ENCODE measurements at regions not wholly inside any gene's neighbourhood (a gene's known extent, or its start where the extent isn't known, plus 50 kb on each side); places are given as distances from the start of the nearest gene placed in this dataset.

DNA sequence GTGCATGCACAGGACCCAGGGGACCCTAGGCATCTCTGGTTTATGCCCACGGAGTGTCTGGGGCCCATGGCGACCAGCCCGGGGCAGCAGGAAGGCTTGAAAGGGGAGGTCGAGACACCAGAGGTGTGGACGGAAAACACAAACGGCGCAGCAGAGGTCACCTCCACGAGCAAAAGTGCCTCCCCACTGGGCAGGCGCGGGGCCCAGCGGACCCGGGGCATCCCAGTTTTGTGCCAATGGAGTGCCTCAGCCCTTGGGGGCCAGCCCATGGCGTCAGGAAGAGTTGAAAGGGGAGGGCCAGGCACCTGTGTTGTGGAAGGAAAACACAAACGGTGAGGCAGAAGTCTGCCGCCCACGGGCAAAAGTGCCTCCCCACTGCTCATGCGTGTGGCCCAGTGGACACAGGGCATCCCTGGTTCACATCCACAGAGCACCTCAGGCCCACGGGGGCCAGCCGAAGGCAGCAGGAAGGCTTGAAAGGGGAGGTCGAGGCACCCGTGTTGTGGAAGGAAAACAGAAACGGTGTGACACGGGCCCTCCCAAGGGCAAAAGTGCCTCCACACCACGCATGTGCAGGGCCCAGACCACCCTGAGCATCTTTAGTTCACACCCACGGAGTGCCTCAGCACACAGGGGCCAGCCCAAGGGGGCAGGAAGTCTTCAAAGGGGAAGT lies 378.8 kb downstream of the ALG10 start:
- TF ChIP-seq, protein P1, sequence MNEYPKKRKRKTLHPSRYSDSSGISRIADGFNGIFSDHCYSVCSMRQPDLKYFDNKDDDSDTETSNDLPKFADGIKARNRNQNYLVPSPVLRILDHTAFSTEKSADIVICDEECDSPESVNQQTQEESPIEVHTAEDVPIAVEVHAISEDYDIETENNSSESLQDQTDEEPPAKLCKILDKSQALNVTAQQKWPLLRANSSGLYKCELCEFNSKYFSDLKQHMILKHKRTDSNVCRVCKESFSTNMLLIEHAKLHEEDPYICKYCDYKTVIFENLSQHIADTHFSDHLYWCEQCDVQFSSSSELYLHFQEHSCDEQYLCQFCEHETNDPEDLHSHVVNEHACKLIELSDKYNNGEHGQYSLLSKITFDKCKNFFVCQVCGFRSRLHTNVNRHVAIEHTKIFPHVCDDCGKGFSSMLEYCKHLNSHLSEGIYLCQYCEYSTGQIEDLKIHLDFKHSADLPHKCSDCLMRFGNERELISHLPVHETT (tag by site-specific recombination; IDR thresholded peaks at IDR 0.05): no peak
- TF ChIP-seq ZNF610 (tag by site-specific recombination; IDR thresholded peaks at IDR 0.05; ENCODE audit: borderline replicate concordance): no peak
- no peak for TF ChIP-seq ZNF544 (tag by site-specific recombination; IDR thresholded peaks at IDR 0.05)
- TF ChIP-seq ZFP37 (tag by site-specific recombination; IDR thresholded peaks at IDR 0.05): no peak
- no peak for TF ChIP-seq ZNF571 (tag by site-specific recombination; IDR thresholded peaks at IDR 0.05)
- TF ChIP-seq ZNF426 (tag by site-specific recombination; IDR thresholded peaks at IDR 0.05): no peak
- TF ChIP-seq, protein P2, sequence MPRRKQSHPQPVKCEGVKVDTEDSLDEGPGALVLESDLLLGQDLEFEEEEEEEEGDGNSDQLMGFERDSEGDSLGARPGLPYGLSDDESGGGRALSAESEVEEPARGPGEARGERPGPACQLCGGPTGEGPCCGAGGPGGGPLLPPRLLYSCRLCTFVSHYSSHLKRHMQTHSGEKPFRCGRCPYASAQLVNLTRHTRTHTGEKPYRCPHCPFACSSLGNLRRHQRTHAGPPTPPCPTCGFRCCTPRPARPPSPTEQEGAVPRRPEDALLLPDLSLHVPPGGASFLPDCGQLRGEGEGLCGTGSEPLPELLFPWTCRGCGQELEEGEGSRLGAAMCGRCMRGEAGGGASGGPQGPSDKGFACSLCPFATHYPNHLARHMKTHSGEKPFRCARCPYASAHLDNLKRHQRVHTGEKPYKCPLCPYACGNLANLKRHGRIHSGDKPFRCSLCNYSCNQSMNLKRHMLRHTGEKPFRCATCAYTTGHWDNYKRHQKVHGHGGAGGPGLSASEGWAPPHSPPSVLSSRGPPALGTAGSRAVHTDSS (tag by site-specific recombination; IDR thresholded peaks at IDR 0.05): no peak
- TF ChIP-seq PRDM1 (tag by site-specific recombination; IDR thresholded peaks at IDR 0.05): no peak
- no peak for TF ChIP-seq ZFP41 (tag by site-specific recombination; IDR thresholded peaks at IDR 0.05; ENCODE audit: borderline replicate concordance)
- no peak for TF ChIP-seq ZNF354C (tag by site-specific recombination; IDR thresholded peaks at IDR 0.05; ENCODE audit: borderline replicate concordance, low read depth)
- no peak for TF ChIP-seq ZNF10 (tag by site-specific recombination; IDR thresholded peaks at IDR 0.05)
- no peak for TF ChIP-seq EGR2 (tag by site-specific recombination; IDR thresholded peaks at IDR 0.05; ENCODE audit: low read depth)
- no peak for TF ChIP-seq ZNF707 (tag by site-specific recombination; IDR thresholded peaks at IDR 0.05)
- TF ChIP-seq ZSCAN30 (tag by site-specific recombination; IDR thresholded peaks at IDR 0.05): no peak
- no peak for TF ChIP-seq SALL2 (tag by site-specific recombination; IDR thresholded peaks at IDR 0.05; ENCODE audit: borderline replicate concordance)
- TF ChIP-seq, protein P3, sequence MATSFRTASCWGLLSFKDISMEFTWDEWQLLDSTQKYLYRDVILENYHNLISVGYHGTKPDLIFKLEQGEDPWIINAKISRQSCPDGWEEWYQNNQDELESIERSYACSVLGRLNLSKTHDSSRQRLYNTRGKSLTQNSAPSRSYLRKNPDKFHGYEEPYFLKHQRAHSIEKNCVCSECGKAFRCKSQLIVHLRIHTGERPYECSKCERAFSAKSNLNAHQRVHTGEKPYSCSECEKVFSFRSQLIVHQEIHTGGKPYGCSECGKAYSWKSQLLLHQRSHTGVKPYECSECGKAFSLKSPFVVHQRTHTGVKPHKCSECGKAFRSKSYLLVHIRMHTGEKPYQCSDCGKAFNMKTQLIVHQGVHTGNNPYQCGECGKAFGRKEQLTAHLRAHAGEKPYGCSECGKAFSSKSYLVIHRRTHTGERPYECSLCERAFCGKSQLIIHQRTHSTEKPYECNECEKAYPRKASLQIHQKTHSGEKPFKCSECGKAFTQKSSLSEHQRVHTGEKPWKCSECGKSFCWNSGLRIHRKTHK (tag by site-specific recombination; IDR thresholded peaks at IDR 0.05): no peak
- TF ChIP-seq ZNF239 (tag by site-specific recombination; IDR thresholded peaks at IDR 0.05): no peak
- TF ChIP-seq ZNF311 (tag by site-specific recombination; IDR thresholded peaks at IDR 0.05; ENCODE audit: borderline replicate concordance): no peak
- no peak for TF ChIP-seq SP2 (tag by site-specific recombination; IDR thresholded peaks at IDR 0.05)
- no peak for TF ChIP-seq ZNF16 (tag by site-specific recombination; IDR thresholded peaks at IDR 0.05; ENCODE audit: low read depth)
- Histone ChIP-seq H3K9me3 (ENCODE audit: control insufficient read depth, insufficient read depth, low read depth, low read length) (no peaks in the 10 kb centered on the region), H3K4me1 (ENCODE audit: control insufficient read depth, insufficient read depth, low read length) (no peaks in the 10 kb centered on the region), H3K36me3 (ENCODE audit: control insufficient read depth in 2 of 2, insufficient read depth in 1 of 2, low read length in 2 of 2) (no peaks in the 10 kb centered on the region), H3K27ac (ENCODE audit: extremely low read depth, low read depth, low read length) (no peak overlapping the region), H3K4me3 (ENCODE audit: low read depth, low read length) (no peak overlapping the region)
- ChIA-PET POLR2A (no interaction called here), CTCF (no interaction called here)

DNA sequence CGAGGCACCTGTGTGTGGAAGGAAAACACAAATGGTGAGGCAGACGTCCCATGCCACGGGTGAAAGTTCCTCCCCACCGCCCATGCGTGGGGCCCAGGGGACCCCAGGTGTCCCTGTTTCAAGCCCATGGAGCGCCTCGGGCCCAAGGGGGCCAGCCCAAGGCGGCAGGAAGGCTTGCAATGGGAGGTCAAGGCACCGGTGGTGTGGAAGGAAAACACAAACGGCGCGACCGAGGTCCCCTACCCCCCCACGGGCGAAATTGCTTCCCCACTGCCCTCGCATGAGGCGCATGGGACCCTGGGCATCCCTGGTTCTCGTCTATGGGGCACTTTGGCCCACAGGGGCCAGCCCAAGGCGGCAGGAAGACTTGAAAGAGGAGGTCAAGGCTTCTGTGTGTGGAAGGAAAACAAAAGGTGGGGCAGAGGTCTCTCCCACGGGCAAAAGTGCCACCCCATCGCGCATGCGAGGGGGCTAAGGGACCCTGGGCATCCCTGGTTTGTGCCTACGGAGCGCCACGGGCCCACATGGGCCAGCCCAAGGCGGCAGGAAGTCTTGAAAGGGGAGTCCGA lies 379.4 kb downstream of the ALG10 start:
- Histone ChIP-seq H3K36me3 (ENCODE audit: control insufficient read depth in 2 of 2, insufficient read depth in 1 of 2, low read length in 2 of 2) (no peaks in the 10 kb centered on the region), H3K9me3 (ENCODE audit: control insufficient read depth, insufficient read depth, low read depth, low read length) (no peaks in the 10 kb centered on the region), H3K27ac (ENCODE audit: extremely low read depth, low read depth, low read length) (no peak overlapping the region), H3K4me1 (ENCODE audit: control insufficient read depth, insufficient read depth, low read length) (no peaks in the 10 kb centered on the region), H3K4me3 (ENCODE audit: low read depth, low read length) (no peak overlapping the region)
- ChIA-PET POLR2A (no interaction called here), CTCF (no interaction called here)
- TF ChIP-seq SCRT2 (tag by site-specific recombination; IDR thresholded peaks at IDR 0.05) (no peak), TRIM28 (IDR thresholded peaks at IDR 0.05; ENCODE audit: borderline replicate concordance, low read length) (no peak), SETDB1 (IDR thresholded peaks at IDR 0.05; ENCODE audit: insufficient read length, low read length) (no peak), ZNF843 (tag by site-specific recombination; IDR thresholded peaks at IDR 0.05) (no peak), ZNF654 (tag by site-specific recombination; IDR thresholded peaks at IDR 0.05; ENCODE audit: low read depth) (no peak), KLF1 (tag by site-specific recombination; IDR thresholded peaks at IDR 0.05) (no peak), IKZF3 (tag by site-specific recombination; IDR thresholded peaks at IDR 0.05) (no peak)
- TF ChIP-seq, protein P4, sequence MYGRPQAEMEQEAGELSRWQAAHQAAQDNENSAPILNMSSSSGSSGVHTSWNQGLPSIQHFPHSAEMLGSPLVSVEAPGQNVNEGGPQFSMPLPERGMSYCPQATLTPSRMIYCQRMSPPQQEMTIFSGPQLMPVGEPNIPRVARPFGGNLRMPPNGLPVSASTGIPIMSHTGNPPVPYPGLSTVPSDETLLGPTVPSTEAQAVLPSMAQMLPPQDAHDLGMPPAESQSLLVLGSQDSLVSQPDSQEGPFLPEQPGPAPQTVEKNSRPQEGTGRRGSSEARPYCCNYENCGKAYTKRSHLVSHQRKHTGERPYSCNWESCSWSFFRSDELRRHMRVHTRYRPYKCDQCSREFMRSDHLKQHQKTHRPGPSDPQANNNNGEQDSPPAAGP (tag by site-specific recombination; IDR thresholded peaks at IDR 0.05): no peak
- TF ChIP-seq, protein P5, sequence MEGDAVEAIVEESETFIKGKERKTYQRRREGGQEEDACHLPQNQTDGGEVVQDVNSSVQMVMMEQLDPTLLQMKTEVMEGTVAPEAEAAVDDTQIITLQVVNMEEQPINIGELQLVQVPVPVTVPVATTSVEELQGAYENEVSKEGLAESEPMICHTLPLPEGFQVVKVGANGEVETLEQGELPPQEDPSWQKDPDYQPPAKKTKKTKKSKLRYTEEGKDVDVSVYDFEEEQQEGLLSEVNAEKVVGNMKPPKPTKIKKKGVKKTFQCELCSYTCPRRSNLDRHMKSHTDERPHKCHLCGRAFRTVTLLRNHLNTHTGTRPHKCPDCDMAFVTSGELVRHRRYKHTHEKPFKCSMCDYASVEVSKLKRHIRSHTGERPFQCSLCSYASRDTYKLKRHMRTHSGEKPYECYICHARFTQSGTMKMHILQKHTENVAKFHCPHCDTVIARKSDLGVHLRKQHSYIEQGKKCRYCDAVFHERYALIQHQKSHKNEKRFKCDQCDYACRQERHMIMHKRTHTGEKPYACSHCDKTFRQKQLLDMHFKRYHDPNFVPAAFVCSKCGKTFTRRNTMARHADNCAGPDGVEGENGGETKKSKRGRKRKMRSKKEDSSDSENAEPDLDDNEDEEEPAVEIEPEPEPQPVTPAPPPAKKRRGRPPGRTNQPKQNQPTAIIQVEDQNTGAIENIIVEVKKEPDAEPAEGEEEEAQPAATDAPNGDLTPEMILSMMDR (tag by site-specific recombination; IDR thresholded peaks at IDR 0.05): no peak
